ENCODE measurements at regions not wholly inside any gene's neighbourhood (a gene's known extent, or its start where the extent isn't known, plus 50 kb on each side); places are given as distances from the start of the nearest gene placed in this dataset.

DNA sequence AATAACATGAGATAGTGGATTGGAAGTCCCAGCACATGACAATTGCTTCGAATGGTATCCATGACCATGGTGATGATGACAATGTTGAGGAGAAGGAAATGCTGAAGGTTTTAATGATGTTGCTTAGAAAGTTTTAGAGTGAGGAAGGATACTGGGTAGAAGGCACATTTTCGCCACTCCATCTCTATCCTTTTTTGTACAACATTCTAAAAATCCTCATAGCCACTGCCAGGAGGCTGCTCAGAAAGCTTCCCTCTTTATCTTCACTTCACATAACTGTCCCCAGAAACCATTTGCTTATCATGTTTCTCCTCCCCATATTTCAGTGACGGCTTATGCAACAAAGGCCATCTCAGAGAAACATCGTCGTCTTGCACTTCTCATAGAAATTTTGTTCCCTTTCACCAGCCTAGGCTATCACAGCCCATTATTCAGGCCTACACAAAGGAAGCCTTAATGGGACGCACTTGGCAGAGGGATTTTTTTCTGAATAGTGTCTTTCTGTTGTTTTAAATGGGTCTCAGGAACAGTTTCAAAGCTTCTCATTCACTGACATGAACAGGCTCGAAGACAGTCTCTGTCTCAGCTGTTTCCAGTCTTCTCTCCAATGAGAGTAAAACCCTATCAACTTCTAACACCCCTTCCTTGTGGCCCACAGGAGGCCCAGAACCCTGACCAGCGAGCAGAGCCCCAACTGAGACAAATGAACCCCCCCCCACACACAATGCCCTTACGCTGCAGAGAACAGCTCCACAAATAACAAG is 506.7 kb downstream of the HAPSTR1 start (continued):
- TF ChIP-seq HMGXB4 (CRISPR knock-in tag; IDR thresholded peaks at IDR 0.05) (no peak), SMC3 (conservative IDR thresholded peaks at IDR 0.05; ENCODE audit: insufficient read depth, low read depth, low read length) (no peak), ETS1 (conservative IDR thresholded peaks at IDR 0.05; ENCODE audit: control insufficient read depth, low read depth, low read length) (no peak), TBP (optimal IDR thresholded peaks at IDR 0.05; ENCODE audit: low read depth, low read length) (peak; percentile 37), TAF7 (tag; IDR thresholded peaks at IDR 0.05) (no peak; the same call in 1 of the 2 replicates), CBFB (CRISPR knock-in tag; IDR thresholded peaks at IDR 0.05) (no peak), XRCC4 (IDR thresholded peaks at IDR 0.05; ENCODE audit: extremely low read depth, insufficient read depth, insufficient read length) (no peak), IRF9 (tag; IDR thresholded peaks at IDR 0.05) (peak; percentile 49), PTTG1 (tag; IDR thresholded peaks at IDR 0.05; ENCODE audit: low read depth) (no peak; the same call in 1 of the 2 replicates), ZFPM2 (CRISPR knock-in tag; IDR thresholded peaks at IDR 0.05) (no peak), MEF2D (tag; conservative IDR thresholded peaks at IDR 0.05; ENCODE audit: low read depth) (peak; percentile 12; the same call in 1 of the 2 replicates), TARDBP (IDR thresholded peaks at IDR 0.05) (no peak), ZNF668 (CRISPR knock-in tag; IDR thresholded peaks at IDR 0.05) (peak; percentile 3; the same call in 1 of the 2 replicates), SMARCA5 (IDR thresholded peaks at IDR 0.05) (no peak), MCM3 (IDR thresholded peaks at IDR 0.05) (no peak), THRA (IDR thresholded peaks at IDR 0.05) (no peak), ZBTB26 (CRISPR knock-in tag; IDR thresholded peaks at IDR 0.05) (no peak), ZNF239 (CRISPR knock-in tag; IDR thresholded peaks at IDR 0.05) (no peak)
- TF ChIP-seq, protein P1, sequence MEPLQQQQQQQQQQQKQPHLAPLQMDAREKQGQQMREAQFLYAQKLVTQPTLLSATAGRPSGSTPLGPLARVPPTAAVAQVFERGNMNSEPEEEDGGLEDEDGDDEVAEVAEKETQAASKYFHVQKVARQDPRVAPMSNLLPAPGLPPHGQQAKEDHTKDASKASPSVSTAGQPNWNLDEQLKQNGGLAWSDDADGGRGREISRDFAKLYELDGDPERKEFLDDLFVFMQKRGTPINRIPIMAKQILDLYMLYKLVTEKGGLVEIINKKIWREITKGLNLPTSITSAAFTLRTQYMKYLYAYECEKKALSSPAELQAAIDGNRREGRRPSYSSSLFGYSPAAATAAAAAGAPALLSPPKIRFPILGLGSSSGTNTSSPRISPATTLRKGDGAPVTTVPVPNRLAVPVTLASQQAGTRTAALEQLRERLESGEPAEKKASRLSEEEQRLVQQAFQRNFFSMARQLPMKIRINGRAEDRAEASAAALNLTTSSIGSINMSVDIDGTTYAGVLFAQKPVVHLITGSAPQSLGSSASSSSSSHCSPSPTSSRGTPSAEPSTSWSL (CRISPR knock-in tag; IDR thresholded peaks at IDR 0.05; ENCODE audit: borderline replicate concordance): no peak
- TF ChIP-seq, protein P2, sequence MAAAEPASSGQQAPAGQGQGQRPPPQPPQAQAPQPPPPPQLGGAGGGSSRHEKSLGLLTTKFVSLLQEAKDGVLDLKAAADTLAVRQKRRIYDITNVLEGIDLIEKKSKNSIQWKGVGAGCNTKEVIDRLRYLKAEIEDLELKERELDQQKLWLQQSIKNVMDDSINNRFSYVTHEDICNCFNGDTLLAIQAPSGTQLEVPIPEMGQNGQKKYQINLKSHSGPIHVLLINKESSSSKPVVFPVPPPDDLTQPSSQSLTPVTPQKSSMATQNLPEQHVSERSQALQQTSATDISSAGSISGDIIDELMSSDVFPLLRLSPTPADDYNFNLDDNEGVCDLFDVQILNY (CRISPR knock-in tag; IDR thresholded peaks at IDR 0.05): no peak
